T-helper 2 cell treated with Interferon-gamma antibody and Interleukin-4, amounts not matched to agents 5 μg/mL and 100 μg/mL, for 36 hours (primary cell): ENCODE measurements at regions not wholly inside any gene's neighbourhood (a gene's known extent, or its start where the extent isn't known, plus 50 kb on each side); places are given as distances from the start of the nearest gene placed in this dataset.

Source experiments
- DNase-seq: peaks from one replicate; pipeline ENCODE4 v3.0.0; 2021; ENCODE audit warnings: low spot score
- H3K27ac Mint-ChIP-seq: one replicate; pipeline ENCODE4 v1.8.0; 2021; ENCODE audit warnings: mild to moderate bottlenecking, mixed read lengths
- H3K27me3 Mint-ChIP-seq: one replicate; pipeline ENCODE4 v1.8.0; 2021; ENCODE audit warnings: low read depth, mixed read lengths
- H3K36me3 Mint-ChIP-seq: one replicate; pipeline ENCODE4 v1.8.0; 2021; ENCODE audit warnings: low read depth, mixed read lengths
- H3K4me1 Mint-ChIP-seq: one replicate; pipeline ENCODE4 v1.8.0; 2021; ENCODE audit warnings: low read depth, mixed read lengths
- H3K4me3 Mint-ChIP-seq: one replicate; pipeline ENCODE4 v1.8.0; 2022; ENCODE audit warnings: mild to moderate bottlenecking, moderate library complexity, mixed read lengths
- H3K9me3 Mint-ChIP-seq: one replicate; pipeline ENCODE4 v1.8.0; 2021; ENCODE audit warnings: mixed read lengths

DNA sequence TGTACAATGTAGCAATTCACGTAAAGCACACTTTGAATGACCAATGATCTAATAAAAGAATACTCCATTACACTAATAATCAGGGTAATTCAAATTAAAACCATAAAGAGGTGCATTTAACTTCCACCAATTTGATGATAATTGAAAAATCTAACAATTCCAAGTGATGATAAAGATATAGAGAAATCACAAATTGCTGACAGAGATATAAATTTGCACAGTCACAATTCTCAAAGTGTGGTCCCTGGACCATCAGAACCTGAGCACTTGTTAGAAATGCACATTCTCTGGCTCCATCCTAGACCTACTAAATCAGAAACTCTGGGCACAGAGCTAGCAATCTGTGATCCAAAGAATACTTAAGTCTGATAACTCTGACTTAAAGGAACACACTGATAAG, 165.8 kb upstream of the DCC start:
- no peak for DNase-seq
- no peaks in the 10 kb centered on the region for H3K27me3 Mint-ChIP-seq
- no peak overlapping the region for H3K4me3 Mint-ChIP-seq
- no peaks in the 10 kb centered on the region for H3K4me1 Mint-ChIP-seq
- peaks cover 12% of the 10 kb centered on the region for H3K9me3 Mint-ChIP-seq
- no peaks in the 10 kb centered on the region for H3K36me3 Mint-ChIP-seq
- no peak overlapping the region for H3K27ac Mint-ChIP-seq

- Mint-ChIP-seq H3K27ac (no peak overlapping the region), H3K9me3 (peaks cover 6% of the 10 kb centered on the region), H3K4me1 (no peaks in the 10 kb centered on the region), H3K27me3 (no peaks in the 10 kb centered on the region), H3K4me3 (no peak overlapping the region), H3K36me3 (no peaks in the 10 kb centered on the region)
- no peak for DNase-seq
Observed at GRCh38 chr18:52175406-52175805, 164.6 kb upstream of the DCC start.

DNA sequence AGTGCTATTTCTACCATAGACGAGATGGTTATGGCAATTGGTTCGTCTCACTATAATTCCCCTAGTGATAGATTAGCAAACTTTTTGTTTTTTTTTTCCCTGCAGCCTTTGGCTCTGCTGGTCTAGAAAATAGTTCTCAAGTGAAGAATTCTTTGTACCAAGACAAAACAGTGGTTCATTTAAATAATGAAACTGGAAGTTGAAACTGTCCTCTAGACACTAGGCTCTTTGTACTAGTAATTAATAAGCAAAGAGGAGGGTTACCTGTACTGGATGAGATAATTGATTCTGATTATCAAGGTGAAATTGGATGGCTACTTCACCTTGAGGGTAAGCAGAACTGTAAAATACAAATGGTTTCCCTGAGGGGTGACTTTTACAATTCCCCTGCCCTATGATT, 156.9 kb upstream of the DCC start:
- no peaks in the 10 kb centered on the region for H3K27me3 Mint-ChIP-seq
- no peak for DNase-seq
- no peak overlapping the region for H3K4me3 Mint-ChIP-seq
- H3K4me1 Mint-ChIP-seq = no peaks in the 10 kb centered on the region
- no peak overlapping the region for H3K27ac Mint-ChIP-seq
- peaks cover 9% of the 10 kb centered on the region for H3K9me3 Mint-ChIP-seq
- H3K36me3 Mint-ChIP-seq = no peaks in the 10 kb centered on the region

DNA sequence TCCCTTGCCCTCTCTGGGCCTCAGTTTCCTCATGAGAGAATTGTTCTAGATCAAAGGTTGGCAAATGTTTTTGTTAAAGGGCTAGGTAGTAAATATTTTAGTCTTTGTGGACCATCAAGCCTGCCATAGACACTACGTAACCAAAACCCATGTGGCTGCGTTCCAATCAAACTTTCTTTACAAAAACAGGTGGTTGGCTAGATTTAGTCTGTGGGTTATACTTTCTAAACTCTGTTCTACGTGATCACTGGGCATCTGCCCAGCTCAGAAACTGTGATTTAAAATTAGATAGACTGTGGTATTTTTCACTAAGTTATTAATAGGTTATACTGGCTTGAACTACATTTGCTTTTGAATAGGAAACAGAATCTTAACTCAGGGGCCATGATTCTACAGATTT, 149.8 kb upstream of the DCC start:
- no peaks in the 10 kb centered on the region for H3K27me3 Mint-ChIP-seq
- H3K4me3 Mint-ChIP-seq = no peak overlapping the region
- H3K36me3 Mint-ChIP-seq = no peaks in the 10 kb centered on the region
- DNase-seq = no peak
- no peaks in the 10 kb centered on the region for H3K4me1 Mint-ChIP-seq
- H3K9me3 Mint-ChIP-seq = peaks cover 4% of the 10 kb centered on the region
- no peak overlapping the region for H3K27ac Mint-ChIP-seq

DNA sequence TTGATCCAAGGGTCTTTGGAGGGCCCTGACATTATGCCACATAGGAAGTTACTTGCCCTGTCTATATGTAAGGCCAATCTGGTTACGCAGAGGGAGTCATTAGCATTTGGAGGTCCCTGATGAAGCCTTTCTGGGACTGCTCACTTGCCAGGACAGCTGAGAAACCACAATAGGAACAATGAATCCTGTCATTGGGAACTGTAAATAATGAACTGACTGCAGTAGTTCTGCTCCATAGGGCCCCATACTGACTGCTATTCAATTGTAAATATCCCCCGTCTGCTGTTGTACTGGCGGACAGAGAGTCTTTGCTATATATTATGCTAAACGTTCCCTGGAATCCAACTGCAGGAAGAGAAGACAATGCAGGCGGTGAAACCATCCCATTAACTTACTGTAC, 149.4 kb upstream of the DCC start:
- Mint-ChIP-seq H3K4me1 (no peaks in the 10 kb centered on the region), H3K4me3 (no peak overlapping the region), H3K27me3 (no peaks in the 10 kb centered on the region), H3K27ac (no peak overlapping the region), H3K36me3 (no peaks in the 10 kb centered on the region), H3K9me3 (peaks cover 4% of the 10 kb centered on the region)
- no peak for DNase-seq

DNA sequence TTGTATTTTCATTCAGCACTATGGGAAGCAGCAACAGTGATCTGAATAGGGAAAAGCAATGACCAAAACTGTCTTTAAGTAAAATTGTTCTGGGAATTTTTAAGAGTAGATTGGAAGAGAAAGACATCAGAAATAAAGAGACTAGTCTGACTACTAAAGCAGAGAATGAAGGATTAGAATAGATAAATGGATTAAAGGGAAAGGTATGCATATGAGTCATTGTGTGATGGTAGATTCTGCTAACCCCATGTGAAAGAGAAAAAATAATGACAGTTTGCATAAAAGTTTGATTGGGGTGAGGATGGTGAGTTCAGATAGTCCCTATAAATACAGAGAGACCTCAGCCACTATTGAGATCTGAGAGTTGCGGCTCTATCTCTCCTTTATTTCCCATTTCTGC, 139.6 kb upstream of the DCC start:
- DNase-seq = no peak
- Mint-ChIP-seq H3K4me1 (no peaks in the 10 kb centered on the region), H3K4me3 (no peak overlapping the region), H3K36me3 (no peaks in the 10 kb centered on the region), H3K9me3 (peaks cover 13% of the 10 kb centered on the region), H3K27ac (no peak overlapping the region), H3K27me3 (no peaks in the 10 kb centered on the region)

GRCh38 chr18:52200921-52201663, 138.9 kb upstream of the DCC start:
- H3K9me3 Mint-ChIP-seq = peaks cover 13% of the 10 kb centered on the region
- no peaks in the 10 kb centered on the region for H3K4me1 Mint-ChIP-seq
- no peaks in the 10 kb centered on the region for H3K36me3 Mint-ChIP-seq
- H3K27ac Mint-ChIP-seq = no peak overlapping the region
- no peak overlapping the region for H3K4me3 Mint-ChIP-seq
- no peak for DNase-seq
- no peaks in the 10 kb centered on the region for H3K27me3 Mint-ChIP-seq

GRCh38 chr18:52208646-52209045, 131.4 kb upstream of the DCC start:
- DNase-seq = no peak
- H3K9me3 Mint-ChIP-seq = peaks cover 6% of the 10 kb centered on the region
- no peak overlapping the region for H3K27ac Mint-ChIP-seq
- no peaks in the 10 kb centered on the region for H3K4me1 Mint-ChIP-seq
- H3K27me3 Mint-ChIP-seq = no peaks in the 10 kb centered on the region
- H3K4me3 Mint-ChIP-seq = no peak overlapping the region
- no peaks in the 10 kb centered on the region for H3K36me3 Mint-ChIP-seq

GRCh38 chr18:52216109-52216508, 123.9 kb upstream of the DCC start:
- DNase-seq = no peak
- H3K36me3 Mint-ChIP-seq = no peaks in the 10 kb centered on the region
- H3K27ac Mint-ChIP-seq = no peak overlapping the region
- peaks cover under 1% of the 10 kb centered on the region for H3K9me3 Mint-ChIP-seq
- H3K4me3 Mint-ChIP-seq = no peak overlapping the region
- no peaks in the 10 kb centered on the region for H3K4me1 Mint-ChIP-seq
- no peaks in the 10 kb centered on the region for H3K27me3 Mint-ChIP-seq

DNA sequence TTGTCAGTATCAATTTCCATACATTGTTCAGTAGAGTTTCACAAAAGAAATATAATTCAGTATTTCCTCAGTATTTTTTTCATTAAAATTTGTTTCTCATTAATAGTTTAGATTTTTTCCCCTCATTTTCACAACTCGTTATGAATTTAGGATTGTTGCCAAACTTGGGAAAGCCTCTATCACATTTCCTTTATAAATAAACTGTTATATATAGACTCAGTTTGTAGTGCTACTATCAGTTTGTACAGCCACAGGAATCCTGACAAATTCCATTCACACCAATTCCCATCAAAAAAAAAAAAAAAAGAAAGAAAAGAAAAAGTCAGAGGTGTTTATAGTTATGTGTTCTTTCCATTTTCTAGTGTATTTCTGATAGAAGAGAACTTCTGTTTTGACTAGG, 123.3 kb upstream of the DCC start:
- H3K36me3 Mint-ChIP-seq = no peaks in the 10 kb centered on the region
- H3K4me3 Mint-ChIP-seq = no peak overlapping the region
- no peak for DNase-seq
- no peaks in the 10 kb centered on the region for H3K27me3 Mint-ChIP-seq
- no peak overlapping the region for H3K27ac Mint-ChIP-seq
- H3K4me1 Mint-ChIP-seq = no peaks in the 10 kb centered on the region
- H3K9me3 Mint-ChIP-seq = no peaks in the 10 kb centered on the region

DNA sequence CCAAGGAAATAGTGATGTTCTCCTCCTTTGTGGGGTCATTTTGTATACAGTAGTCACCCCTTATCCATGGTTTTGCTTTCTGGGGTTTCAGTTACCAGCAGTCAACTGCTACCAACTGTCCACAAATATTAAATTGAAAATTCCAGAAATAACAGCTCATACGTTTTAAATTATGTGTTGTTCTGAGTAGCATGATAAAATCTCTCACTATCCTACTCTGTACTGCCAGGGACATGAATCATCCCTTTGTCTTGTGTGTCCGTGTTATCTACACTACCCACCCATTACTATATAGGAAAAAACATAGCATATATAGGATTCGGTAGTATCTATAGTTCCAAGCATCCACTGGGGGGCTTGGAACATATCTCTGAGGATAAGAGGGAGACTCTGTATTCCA, 120.9 kb upstream of the DCC start:
- H3K4me1 Mint-ChIP-seq = no peaks in the 10 kb centered on the region
- no peak for DNase-seq
- H3K27ac Mint-ChIP-seq = no peak overlapping the region
- no peak overlapping the region for H3K4me3 Mint-ChIP-seq
- H3K27me3 Mint-ChIP-seq = no peaks in the 10 kb centered on the region
- H3K9me3 Mint-ChIP-seq = no peaks in the 10 kb centered on the region
- no peaks in the 10 kb centered on the region for H3K36me3 Mint-ChIP-seq

- H3K27ac Mint-ChIP-seq = no peak overlapping the region
Observed at GRCh38 chr18:52220062-52220591, 119.9 kb upstream of the DCC start.

GRCh38 chr18:52222211-52222610, 117.8 kb upstream of the DCC start:
- no peaks in the 10 kb centered on the region for H3K27me3 Mint-ChIP-seq
- DNase-seq = no peak

More at GRCh38 chr18:52220062-52220591, 119.9 kb upstream of the DCC start:
- Mint-ChIP-seq H3K9me3 (no peaks in the 10 kb centered on the region), H3K36me3 (no peaks in the 10 kb centered on the region), H3K27me3 (no peaks in the 10 kb centered on the region), H3K4me1 (no peaks in the 10 kb centered on the region), H3K4me3 (no peak overlapping the region)
- DNase-seq = no peak

DNA sequence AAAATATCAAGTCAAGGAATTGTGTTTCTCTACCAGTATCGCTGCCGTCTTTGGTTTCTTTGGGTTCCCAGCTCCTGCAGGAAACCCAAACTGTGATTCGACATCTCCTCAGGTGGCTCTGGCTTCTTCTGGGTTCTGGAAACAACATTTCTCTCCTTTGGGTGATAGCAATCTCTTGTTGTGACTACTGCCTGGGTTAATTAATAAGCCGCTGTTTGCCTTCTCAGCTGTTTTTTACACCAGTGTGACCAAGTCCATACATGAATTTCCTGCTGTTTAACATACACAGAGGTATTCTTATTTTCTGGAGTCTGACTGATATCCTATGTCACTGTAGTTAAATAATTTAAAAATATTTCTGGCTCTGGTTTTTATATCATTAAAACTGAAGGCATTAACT, 112.5 kb upstream of the DCC start:
- Mint-ChIP-seq H3K4me3 (no peak overlapping the region), H3K27me3 (no peaks in the 10 kb centered on the region), H3K27ac (no peak overlapping the region), H3K36me3 (no peaks in the 10 kb centered on the region), H3K4me1 (no peaks in the 10 kb centered on the region), H3K9me3 (no peaks in the 10 kb centered on the region)
- DNase-seq = no peak

More at GRCh38 chr18:52222211-52222610, 117.8 kb upstream of the DCC start:
- H3K36me3 Mint-ChIP-seq = no peaks in the 10 kb centered on the region
- H3K4me1 Mint-ChIP-seq = no peaks in the 10 kb centered on the region
- H3K9me3 Mint-ChIP-seq = no peaks in the 10 kb centered on the region
- no peak overlapping the region for H3K27ac Mint-ChIP-seq
- H3K4me3 Mint-ChIP-seq = no peak overlapping the region

- H3K4me3 Mint-ChIP-seq = no peak overlapping the region
- H3K27me3 Mint-ChIP-seq = no peaks in the 10 kb centered on the region
- DNase-seq = no peak
- H3K4me1 Mint-ChIP-seq = no peaks in the 10 kb centered on the region
- H3K9me3 Mint-ChIP-seq = no peaks in the 10 kb centered on the region
- H3K27ac Mint-ChIP-seq = no peak overlapping the region
- no peaks in the 10 kb centered on the region for H3K36me3 Mint-ChIP-seq
Observed at GRCh38 chr18:52228166-52228565, 111.8 kb upstream of the DCC start.
